Trophoblast cell (in vitro differentiated cells and primary cell): ENCODE measurements at regions not wholly inside any gene's neighbourhood (a gene's known extent, or its start where the extent isn't known, plus 50 kb on each side); places are given as distances from the start of the nearest gene placed in this dataset.
A peak's percentile ranks its signal among the peaks of the same experiment; 100 is the strongest.

ENCODE experiments used
- DNase-seq, 2 donors: peaks; one replicate each; pipeline ENCODE4 v3.0.0-alpha.2; 2016
- H2AFZ ChIP-seq: 2 replicates; pipeline ENCODE4 v1.6.1; 2013; ENCODE audit warnings: low read length, moderate library complexity, mild to moderate bottlenecking; ENCODE audit not compliant: insufficient read depth, poor library complexity
- H2AK5ac ChIP-seq: 2 replicates; pipeline ENCODE4 v1.6.1; 2013; ENCODE audit warnings: mild to moderate bottlenecking, low read length
- H2BK120ac ChIP-seq: 2 replicates; pipeline ENCODE4 v1.6.1; 2013; ENCODE audit warnings: low read length, mild to moderate bottlenecking, moderate library complexity; ENCODE audit not compliant: insufficient read depth, poor library complexity
- H2BK12ac ChIP-seq: 2 replicates; pipeline ENCODE4 v1.6.1; 2013; ENCODE audit warnings: mild to moderate bottlenecking, low read length, moderate library complexity
- H2BK5ac ChIP-seq: 2 replicates; pipeline ENCODE4 v1.6.1; 2013; ENCODE audit warnings: low read length, low read depth, moderate library complexity, mild to moderate bottlenecking; ENCODE audit not compliant: poor library complexity
- H3K14ac ChIP-seq: 2 replicates; pipeline ENCODE4 v1.6.1; 2013; ENCODE audit warnings: mild to moderate bottlenecking, low read length
- H3K18ac ChIP-seq: 2 replicates; pipeline ENCODE4 v1.6.1; 2013; ENCODE audit warnings: mild to moderate bottlenecking, low read length
- H3K23ac ChIP-seq: 2 replicates; pipeline ENCODE4 v1.6.1; 2013; ENCODE audit warnings: low read length
- H3K27ac ChIP-seq: 2 replicates; pipeline ENCODE4 v1.5.1; 2013; ENCODE audit warnings: low read depth, mild to moderate bottlenecking, inconsistent platforms, low read length, moderate library complexity
- H3K27me3 ChIP-seq: 2 replicates; pipeline ENCODE4 v1.6.1; 2013; ENCODE audit warnings: inconsistent platforms, mild to moderate bottlenecking, low read length, moderate library complexity; ENCODE audit not compliant: insufficient read depth
- H3K36me3 ChIP-seq, 2 experiments: 1 replicate in 1 of 2; 2 replicates in 1 of 2; pipeline ENCODE4 v1.6.1; 2013; ENCODE audit warnings: low read length in 2 of 2, mild to moderate bottlenecking in 2 of 2, moderate library complexity in 1 of 2; ENCODE audit not compliant: insufficient read depth in 2 of 2, control insufficient read depth in 1 of 2
- H3K4ac ChIP-seq: 2 replicates; pipeline ENCODE4 v1.6.1; 2013; ENCODE audit warnings: low read depth, mild to moderate bottlenecking, low read length, moderate library complexity
- H3K4me1 ChIP-seq, 2 experiments: 1 replicate in 1 of 2; 2 replicates in 1 of 2; pipeline ENCODE4 v1.6.1; 2013; ENCODE audit warnings: low read length in 2 of 2, mild to moderate bottlenecking in 2 of 2, moderate library complexity in 1 of 2; ENCODE audit not compliant: insufficient read depth in 2 of 2, control insufficient read depth in 1 of 2
- H3K4me2 ChIP-seq: 2 replicates; pipeline ENCODE4 v1.6.1; 2013; ENCODE audit warnings: inconsistent platforms, mild to moderate bottlenecking, low read length, moderate library complexity
- H3K4me3 ChIP-seq: 2 replicates; pipeline ENCODE4 v1.5.1; 2013; ENCODE audit warnings: mild to moderate bottlenecking, low read depth, low read length, inconsistent platforms
- H3K79me1 ChIP-seq: one replicate; pipeline ENCODE4 v1.6.1; 2013; ENCODE audit warnings: low read length
- H3K79me2 ChIP-seq: 2 replicates; pipeline ENCODE4 v1.6.1; 2013; ENCODE audit warnings: low read length, mild to moderate bottlenecking; ENCODE audit not compliant: control insufficient read depth, insufficient read depth, poor library complexity
- H3K9ac ChIP-seq: 2 replicates; pipeline ENCODE4 v1.6.1; 2013; ENCODE audit warnings: mild to moderate bottlenecking, low read length
- H3K9me3 ChIP-seq: 2 replicates; pipeline ENCODE4 v1.6.1; 2013; ENCODE audit warnings: low read depth, mild to moderate bottlenecking, control low read depth, inconsistent platforms, low read length; ENCODE audit not compliant: insufficient read depth
- H4K12ac ChIP-seq: 2 replicates; pipeline ENCODE4 v1.6.1; 2013; ENCODE audit warnings: low read depth, mild to moderate bottlenecking, low read length, moderate library complexity
- H4K8ac ChIP-seq: 2 replicates; pipeline ENCODE4 v1.6.1; 2013; ENCODE audit warnings: low read depth, mild to moderate bottlenecking, low read length, moderate library complexity
- H4K91ac ChIP-seq: one replicate; pipeline ENCODE4 v1.6.1; 2013; ENCODE audit warnings: low read depth, mild to moderate bottlenecking, low read length, moderate library complexity
- WGBS: extraction: QIAGEN DNeasy Blood & Tissue Kit; methylation state at CpG from one replicate; pipeline ENCODE4 v1.1.7; 2013; ENCODE audit warnings: missing lambda C conversion rate; ENCODE audit not compliant: insufficient read length, insufficient coverage; ENCODE audit errors: extremely low coverage; 5-methylcytosine and 5-hydroxymethylcytosine counted together

DNA sequence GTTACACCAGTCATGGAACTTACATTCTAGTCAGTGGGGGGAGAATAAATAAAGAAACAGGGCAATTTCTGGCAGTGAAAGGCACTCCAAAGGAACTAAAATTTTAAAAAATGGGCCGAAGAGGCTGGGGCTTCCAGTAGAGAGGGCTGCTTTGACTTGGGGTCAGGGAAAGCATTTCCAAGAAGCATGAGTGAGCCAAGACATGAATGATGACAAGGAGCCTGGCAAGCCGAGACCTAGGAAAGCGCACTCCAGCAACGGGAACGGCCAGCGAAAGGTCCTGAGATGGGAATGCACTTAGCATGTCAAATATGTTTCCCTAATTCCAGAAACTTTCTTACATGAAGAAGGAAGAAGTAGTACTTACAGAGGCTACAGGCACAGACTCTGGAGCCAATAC is 95.4 kb upstream of the NGF start:
- Histone ChIP-seq H3K27me3 (no peaks in the 10 kb centered on the region), H3K4me2 (no peak overlapping the region), H4K91ac (no peak overlapping the region), H2BK12ac (no peak overlapping the region), H3K9ac (no peak overlapping the region), H3K79me2 (no peaks in the 10 kb centered on the region), H4K12ac (no peak overlapping the region), H2BK5ac (no peak overlapping the region), H3K18ac (no peak overlapping the region), H4K8ac (no peak overlapping the region), H2BK120ac (no peak overlapping the region), H3K79me1 (no peaks in the 10 kb centered on the region), H2AFZ (no peak overlapping the region), H3K4me1 (peaks cover 0 to 3% of the 10 kb centered on the region in 2 experiments), H3K14ac (no peak overlapping the region), H3K4ac (no peak overlapping the region), H3K36me3 (no peaks in the 10 kb centered on the region), H3K4me3 (no peak overlapping the region), H3K23ac (no peak overlapping the region), H3K27ac (no peak overlapping the region), H2AK5ac (no peak overlapping the region), H3K9me3 (no peaks in the 10 kb centered on the region)
- no peak for DNase-seq
- no CpG with 5 or more reads among the region's 6 CpGs for WGBS

DNA sequence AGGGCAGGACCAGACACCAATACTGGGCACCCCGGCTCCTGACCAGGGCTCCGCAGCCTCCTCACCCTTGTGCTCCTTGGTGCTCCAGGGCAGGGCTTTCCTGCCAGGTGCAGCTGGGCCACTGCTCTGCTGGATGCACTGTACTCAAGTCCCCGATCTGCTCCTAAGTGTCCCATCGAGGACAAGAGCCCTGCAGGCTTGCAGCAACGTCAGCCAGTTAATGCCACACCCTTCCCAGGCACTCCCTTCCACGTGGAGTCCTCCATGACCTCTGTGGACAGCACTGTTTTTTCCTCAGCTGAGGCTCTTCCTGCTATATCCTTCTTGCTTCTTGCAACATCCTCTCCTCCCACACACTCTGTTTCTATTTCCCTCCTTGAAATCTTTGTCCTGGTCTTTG is 94.0 kb upstream of the NGF start:
- no peaks in the 10 kb centered on the region for H3K36me3 ChIP-seq
- H3K27me3 ChIP-seq = no peaks in the 10 kb centered on the region
- no peak for DNase-seq
- H3K4me1 ChIP-seq = peaks cover 0 to 2% of the 10 kb centered on the region in 2 experiments
- H3K23ac ChIP-seq = no peak overlapping the region
- no peak overlapping the region for H2BK120ac ChIP-seq
- no peak overlapping the region for H3K9ac ChIP-seq
- H3K4ac ChIP-seq = no peak overlapping the region
- H2AFZ ChIP-seq = no peak overlapping the region
- H4K8ac ChIP-seq = no peak overlapping the region
- H2BK12ac ChIP-seq = peak overlapping the region; percentile 7
- H4K12ac ChIP-seq = no peak overlapping the region
- H3K27ac ChIP-seq = no peak overlapping the region
- no peak overlapping the region for H4K91ac ChIP-seq
- no peaks in the 10 kb centered on the region for H3K79me1 ChIP-seq
- no peak overlapping the region for H3K4me3 ChIP-seq
- no peak overlapping the region for H3K4me2 ChIP-seq
- no peaks in the 10 kb centered on the region for H3K9me3 ChIP-seq
- H3K18ac ChIP-seq = no peak overlapping the region
- no peaks in the 10 kb centered on the region for H3K79me2 ChIP-seq
- H2AK5ac ChIP-seq = no peak overlapping the region
- WGBS = no CpG with 5 or more reads among the region's 6 CpGs
- H2BK5ac ChIP-seq = no peak overlapping the region
- no peak overlapping the region for H3K14ac ChIP-seq

DNA sequence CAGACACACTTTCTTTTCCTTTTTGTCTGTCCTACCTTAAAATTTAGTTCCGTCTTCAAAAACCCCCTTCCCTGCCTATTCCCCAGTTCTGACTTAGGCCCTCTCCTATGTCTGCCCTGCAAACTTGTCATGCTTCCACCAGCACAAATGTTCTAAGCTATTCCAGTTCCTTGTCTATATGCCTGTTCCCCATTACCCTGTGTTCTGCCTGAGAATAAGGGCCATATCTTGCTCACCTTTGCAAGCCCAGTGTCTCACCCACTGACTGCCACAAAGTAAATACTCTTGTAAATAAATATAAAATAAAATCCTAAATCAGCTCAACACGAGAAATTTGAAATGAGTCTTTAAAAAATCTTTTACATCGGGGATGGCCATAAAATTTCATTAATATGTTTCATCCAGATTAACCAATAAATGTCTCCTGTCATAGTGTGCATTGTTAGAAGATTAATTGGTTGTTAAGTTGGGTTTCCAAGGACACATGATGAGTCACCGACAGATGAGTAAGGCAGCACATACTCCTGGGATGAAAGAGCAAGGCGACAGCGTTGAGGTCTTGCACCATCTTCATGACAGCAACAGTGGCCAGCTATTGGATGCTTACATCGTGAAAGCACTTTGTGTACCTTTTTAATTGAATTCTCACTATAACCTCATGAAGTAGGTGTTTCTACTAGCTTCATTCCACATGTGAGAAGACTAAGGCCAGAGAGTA is 92.6 kb upstream of the NGF start:
- no peaks in the 10 kb centered on the region for H3K9me3 ChIP-seq
- H4K12ac ChIP-seq = no peak overlapping the region
- H2AFZ ChIP-seq = no peak overlapping the region
- no peaks in the 10 kb centered on the region for H3K79me2 ChIP-seq
- H3K4me1 ChIP-seq = peaks cover 0 to 4% of the 10 kb centered on the region in 2 experiments
- peak; percentile 19 to 47 for DNase-seq
- no peak overlapping the region for H3K4ac ChIP-seq
- no peak overlapping the region for H4K91ac ChIP-seq
- H3K23ac ChIP-seq = no peak overlapping the region
- no peak overlapping the region for H4K8ac ChIP-seq
- no peaks in the 10 kb centered on the region for H3K36me3 ChIP-seq
- no peak overlapping the region for H2BK120ac ChIP-seq
- H3K79me1 ChIP-seq = peaks cover 2% of the 10 kb centered on the region
- no peak overlapping the region for H3K4me2 ChIP-seq
- H3K4me3 ChIP-seq = no peak overlapping the region
- no peak overlapping the region for H2AK5ac ChIP-seq
- H3K27me3 ChIP-seq = no peaks in the 10 kb centered on the region
- H3K27ac ChIP-seq = no peak overlapping the region
- no CpG with 5 or more reads among the region's 7 CpGs for WGBS
- H3K14ac ChIP-seq = no peak overlapping the region
- H3K18ac ChIP-seq = no peak overlapping the region
- no peak overlapping the region for H2BK5ac ChIP-seq
- H3K9ac ChIP-seq = no peak overlapping the region
- H2BK12ac ChIP-seq = no peak overlapping the region

- Histone ChIP-seq H3K27ac (no peak overlapping the region), H4K12ac (no peak overlapping the region), H2BK5ac (no peak overlapping the region), H3K79me2 (no peaks in the 10 kb centered on the region), H2BK120ac (no peak overlapping the region), H3K4me3 (no peak overlapping the region), H2AFZ (no peak overlapping the region), H3K4me2 (no peak overlapping the region), H3K23ac (no peak overlapping the region), H2BK12ac (no peak overlapping the region), H3K79me1 (peaks cover 2% of the 10 kb centered on the region), H3K4me1 (peaks cover 0 to 4% of the 10 kb centered on the region in 2 experiments), H3K9ac (no peak overlapping the region), H2AK5ac (no peak overlapping the region), H3K18ac (no peak overlapping the region), H3K9me3 (no peaks in the 10 kb centered on the region), H4K8ac (no peak overlapping the region), H3K14ac (no peak overlapping the region), H3K27me3 (no peaks in the 10 kb centered on the region), H4K91ac (no peak overlapping the region), H3K36me3 (no peaks in the 10 kb centered on the region), H3K4ac (no peak overlapping the region)
- no CpG with 5 or more reads among the region's 2 CpGs for WGBS
- no peak for DNase-seq
Measured at GRCh38 chr1:115429884-115430283, 91.8 kb upstream of the NGF start.
